HFF-Myc (cell line): ENCODE measurements at regions not wholly inside any gene's neighbourhood (a gene's known extent, or its start where the extent isn't known, plus 50 kb on each side); places are given as distances from the start of the nearest gene placed in this dataset.
"Not testable (repeated sequence)": the region's sequence is repeated elsewhere in the genome, so short reads cannot be mapped to it uniquely, and the experiment has no call there.

Source experiments
- DNase-seq: peaks from one replicate; pipeline ENCODE4 v3.0.0-alpha.2; 2011; ENCODE audit warnings: low read depth; ENCODE audit errors: extremely low read depth
- H3K4me3 ChIP-seq: replicated peaks from 2 replicates; pipeline ENCODE4 v1.5.1; 2011; ENCODE audit warnings: low read depth, mild to moderate bottlenecking, control low read depth, low read length
- TF ChIP-seq, protein P1 (sequence below): IDR thresholded peaks from 2 replicates; pipeline ENCODE4 v1.5.1; 2012; ENCODE audit warnings: mild to moderate bottlenecking, low read depth, low read length, control low read depth; ENCODE audit errors: missing control alignments

DNA sequence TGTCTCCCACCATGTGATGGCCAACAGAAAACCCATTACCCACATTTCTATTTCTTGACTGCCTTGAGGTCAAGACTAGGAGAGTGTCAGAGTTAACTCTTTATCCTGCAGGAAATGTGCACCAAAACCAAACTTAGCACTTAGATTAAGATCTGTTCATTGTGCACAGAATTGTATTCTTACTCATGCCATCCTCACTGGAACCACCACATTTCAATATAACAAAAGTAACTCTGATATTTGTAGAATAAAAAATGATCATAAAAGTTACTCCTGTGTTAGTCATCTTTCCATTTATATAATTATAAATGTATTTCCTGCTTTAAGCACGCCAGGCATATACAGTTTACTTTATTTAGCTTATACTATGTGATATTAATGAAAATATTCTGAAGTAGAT is 193.0 kb upstream of the DPYD start:
- DNase-seq: no peak
- H3K4me3 ChIP-seq: no peak overlapping the region
- TF ChIP-seq, protein P1, sequence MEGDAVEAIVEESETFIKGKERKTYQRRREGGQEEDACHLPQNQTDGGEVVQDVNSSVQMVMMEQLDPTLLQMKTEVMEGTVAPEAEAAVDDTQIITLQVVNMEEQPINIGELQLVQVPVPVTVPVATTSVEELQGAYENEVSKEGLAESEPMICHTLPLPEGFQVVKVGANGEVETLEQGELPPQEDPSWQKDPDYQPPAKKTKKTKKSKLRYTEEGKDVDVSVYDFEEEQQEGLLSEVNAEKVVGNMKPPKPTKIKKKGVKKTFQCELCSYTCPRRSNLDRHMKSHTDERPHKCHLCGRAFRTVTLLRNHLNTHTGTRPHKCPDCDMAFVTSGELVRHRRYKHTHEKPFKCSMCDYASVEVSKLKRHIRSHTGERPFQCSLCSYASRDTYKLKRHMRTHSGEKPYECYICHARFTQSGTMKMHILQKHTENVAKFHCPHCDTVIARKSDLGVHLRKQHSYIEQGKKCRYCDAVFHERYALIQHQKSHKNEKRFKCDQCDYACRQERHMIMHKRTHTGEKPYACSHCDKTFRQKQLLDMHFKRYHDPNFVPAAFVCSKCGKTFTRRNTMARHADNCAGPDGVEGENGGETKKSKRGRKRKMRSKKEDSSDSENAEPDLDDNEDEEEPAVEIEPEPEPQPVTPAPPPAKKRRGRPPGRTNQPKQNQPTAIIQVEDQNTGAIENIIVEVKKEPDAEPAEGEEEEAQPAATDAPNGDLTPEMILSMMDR: no peak

DNA sequence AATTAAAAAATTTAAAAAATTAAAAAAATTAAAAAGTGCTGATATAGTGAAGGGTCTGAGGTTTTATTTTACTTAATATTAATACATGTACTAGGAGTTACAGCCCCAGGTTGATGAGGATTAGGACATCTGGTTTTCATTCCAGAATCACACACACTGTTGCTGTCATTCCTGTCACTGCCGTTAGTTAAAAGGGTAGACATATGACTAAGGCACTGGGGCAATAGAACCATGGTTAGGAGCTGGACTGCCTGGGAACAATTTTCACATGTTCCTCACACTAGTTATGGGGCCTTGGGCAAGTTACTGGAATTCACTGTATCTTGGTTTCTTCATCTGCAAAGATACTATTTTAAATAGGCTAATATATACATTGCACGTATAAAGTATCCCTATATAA is 191.8 kb upstream of the DPYD start:
- TF ChIP-seq, protein P1: no peak
- DNase-seq: no peak
- no peak overlapping the region for H3K4me3 ChIP-seq

DNA sequence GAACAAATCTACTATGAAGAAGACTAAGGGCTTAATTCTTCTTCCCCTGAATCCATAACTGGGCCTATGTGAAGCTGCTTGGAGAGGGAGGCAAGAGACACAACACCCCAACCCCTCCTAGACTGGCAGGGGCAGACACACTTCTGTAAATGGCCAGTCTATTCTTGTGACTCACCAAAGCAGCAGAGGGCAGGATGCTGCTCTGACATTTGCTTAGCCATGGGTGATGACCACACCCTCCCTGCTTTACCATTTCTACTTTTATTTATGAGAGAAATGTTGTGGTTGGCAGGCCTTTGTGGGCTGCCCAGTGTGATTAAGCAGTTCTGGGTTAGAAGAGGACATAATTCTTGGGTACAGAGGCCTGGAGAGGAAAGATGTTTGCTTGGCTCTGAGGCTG is 189.8 kb upstream of the DPYD start:
- peak; percentile 22 for DNase-seq
- H3K4me3 ChIP-seq: no peak overlapping the region
- TF ChIP-seq, protein P1: no peak

DNA sequence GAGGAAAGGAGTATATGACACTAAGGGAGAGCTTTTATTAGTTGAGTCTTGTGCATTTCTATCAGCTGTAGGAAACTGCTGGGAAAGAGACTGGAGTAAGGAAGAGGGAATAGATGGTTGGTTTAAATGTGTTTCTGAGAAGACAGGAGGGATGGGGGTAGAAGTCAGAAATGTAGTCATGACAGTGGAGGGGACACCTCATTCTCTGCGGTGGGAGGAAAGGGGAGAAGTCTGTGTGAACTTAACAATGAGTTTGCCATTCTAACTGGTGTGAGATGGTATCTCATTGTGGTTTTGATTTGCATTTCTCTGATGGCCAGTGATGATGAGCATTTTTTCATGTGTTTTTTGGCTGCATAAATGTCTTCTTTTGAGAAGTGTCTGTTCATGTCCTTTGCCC is 187.5 kb upstream of the DPYD start:
- H3K4me3 ChIP-seq, DNase-seq: not testable (repeated sequence)

DNA sequence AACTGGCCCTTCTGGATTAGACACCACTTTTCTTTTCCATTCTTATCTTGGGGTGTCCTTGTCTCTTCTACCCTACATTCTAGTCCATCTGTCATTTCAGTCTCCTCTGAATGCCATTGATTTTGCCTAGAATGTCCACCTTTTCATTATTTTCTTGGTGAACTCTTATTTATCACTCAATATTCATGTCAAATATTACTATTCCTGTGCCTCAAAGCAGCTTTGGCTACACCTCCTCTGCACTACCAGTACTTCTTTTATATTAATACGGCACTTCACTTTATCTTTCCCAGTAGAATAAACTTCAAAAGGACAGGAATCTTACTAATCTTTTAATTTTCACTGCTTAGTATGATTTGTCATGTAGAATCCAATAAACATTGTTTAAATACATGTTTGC is 186.4 kb upstream of the DPYD start:
- no peak overlapping the region for H3K4me3 ChIP-seq
- TF ChIP-seq, protein P1: no peak
- no peak for DNase-seq

GRCh38 chr1:98104289-98104688 is 183.5 kb upstream of the DPYD start:
- DNase-seq: peak; percentile 70

GRCh38 chr1:98103617-98104285 is 182.9 kb upstream of the DPYD start:
- TF ChIP-seq, protein P1: peak; percentile 18
- no peak overlapping the region for H3K4me3 ChIP-seq
- no peak for DNase-seq

More at GRCh38 chr1:98104289-98104688, 183.5 kb upstream of the DPYD start:
- H3K4me3 ChIP-seq: no peak overlapping the region
- TF ChIP-seq, protein P1: no peak
